GM03348 (cell line): ENCODE measurements at regions not wholly inside any gene's neighbourhood (a gene's known extent, or its start where the extent isn't known, plus 50 kb on each side); places are given as distances from the start of the nearest gene placed in this dataset.
"Not testable (repeated sequence)": the region's sequence is repeated elsewhere in the genome, so short reads cannot be mapped to it uniquely, and the experiment has no call there.

ENCODE experiments used
- DNase-seq: peaks from one replicate; pipeline ENCODE4 v3.0.0; 2012; ENCODE audit warnings: low spot score

- DNase-seq = no peak
These were observed 197.6 kb downstream of the LAT start for GRCh38 chr16:29182501-29182900.

- not testable (repeated sequence) for DNase-seq
These were observed 197.1 kb downstream of the LAT start for GRCh38 chr16:29181921-29182411.

- not testable (repeated sequence) for DNase-seq
These were observed 196.5 kb downstream of the LAT start for GRCh38 chr16:29181254-29181780.

- DNase-seq = not testable (repeated sequence)
These were observed 195.4 kb downstream of the LAT start for GRCh38 chr16:29180206-29180600.

GRCh38 chr16:29179401-29180205 is 194.8 kb downstream of the LAT start:
- DNase-seq = peak; percentile 56

GRCh38 chr16:29177888-29178726 is 193.3 kb downstream of the LAT start:
- not testable (repeated sequence) for DNase-seq

GRCh38 chr16:29177203-29177887 is 192.5 kb downstream of the LAT start:
- not testable (repeated sequence) for DNase-seq

GRCh38 chr16:29176822-29177202 is 192.0 kb downstream of the LAT start:
- DNase-seq = not testable (repeated sequence)

- not testable (repeated sequence) for DNase-seq
These were observed 191.3 kb downstream of the LAT start for GRCh38 chr16:29176154-29176470.

- not testable (repeated sequence) for DNase-seq
These were observed 190.7 kb downstream of the LAT start for GRCh38 chr16:29175411-29176153.

- not testable (repeated sequence) for DNase-seq
These were observed 188.8 kb downstream of the LAT start for GRCh38 chr16:29173371-29174305.

- DNase-seq = not testable (repeated sequence)
These were observed 187.4 kb downstream of the LAT start for GRCh38 chr16:29172098-29172724.

- not testable (repeated sequence) for DNase-seq
These were observed 186.4 kb downstream of the LAT start for GRCh38 chr16:29171296-29171695.

- not testable (repeated sequence) for DNase-seq
These were observed 185.7 kb downstream of the LAT start for GRCh38 chr16:29170393-29171119.

GRCh38 chr16:29169295-29169994 is 184.6 kb downstream of the LAT start:
- peak; percentile 22 for DNase-seq

GRCh38 chr16:29168515-29169259 is 183.8 kb downstream of the LAT start:
- DNase-seq = not testable (repeated sequence)

GRCh38 chr16:29164442-29165089 is 179.7 kb downstream of the LAT start:
- not testable (repeated sequence) for DNase-seq
